ENCODE measurements at regions not wholly inside any gene's neighbourhood (a gene's known extent, or its start where the extent isn't known, plus 50 kb on each side); places are given as distances from the start of the nearest gene placed in this dataset.

DNA sequence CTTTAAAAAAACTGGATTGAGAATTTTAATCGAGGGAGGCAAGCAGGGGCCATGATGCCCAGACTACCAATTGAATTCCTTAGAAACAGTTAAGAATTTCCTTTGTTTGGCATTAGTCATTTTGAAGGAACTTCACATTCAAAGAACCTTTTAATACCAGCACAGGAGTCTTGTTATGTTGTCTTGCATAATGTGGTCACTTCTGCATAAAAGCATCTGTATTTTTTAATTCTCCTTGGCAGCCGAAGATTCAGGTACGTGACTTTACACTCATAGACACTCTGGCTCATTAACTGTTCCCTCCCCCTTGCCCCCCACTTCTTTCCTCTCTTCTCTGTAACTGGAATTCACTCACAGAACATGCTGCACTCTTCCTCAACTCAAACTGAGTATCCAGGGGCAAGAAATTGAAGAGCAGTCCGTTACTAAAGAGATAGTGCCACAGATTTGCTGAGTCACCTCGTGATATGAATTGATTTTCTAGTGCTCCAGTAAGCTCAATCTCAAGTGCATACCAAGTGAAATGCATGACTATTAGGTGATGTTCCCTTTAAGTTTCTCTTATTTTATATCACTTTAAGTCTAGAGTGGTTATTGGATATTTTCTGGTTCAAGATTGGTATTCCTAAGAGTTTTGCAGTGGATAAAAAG is 572.2 kb upstream of the SOX9 start (continued):
- TF ChIP-seq RAD21 (IDR thresholded peaks at IDR 0.05): no peak
- TF ChIP-seq NR2F2 (IDR thresholded peaks at IDR 0.05): no peak
- TF ChIP-seq FOXA2 (IDR thresholded peaks at IDR 0.05): no peak

DNA sequence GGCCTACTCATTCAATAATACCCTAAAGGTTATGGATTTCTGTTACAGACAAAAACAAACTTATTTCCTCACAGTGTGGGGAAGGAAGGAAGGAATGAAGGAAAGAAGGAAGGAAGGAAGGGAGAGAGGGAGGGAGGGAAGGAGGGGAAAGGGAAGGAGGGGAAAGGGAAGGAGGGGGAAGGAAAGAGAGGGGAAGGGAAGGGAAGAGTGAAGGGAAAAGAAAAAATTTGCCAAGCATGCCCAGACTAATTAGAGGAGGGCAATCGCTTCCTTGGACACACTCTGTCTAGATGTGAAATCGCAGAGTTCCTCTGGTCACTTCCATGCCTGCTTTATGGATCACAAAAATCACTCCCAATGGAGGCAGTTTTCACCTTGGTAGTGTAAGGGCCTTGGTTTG is 570.1 kb upstream of the SOX9 start:
- H3K9me3 ChIP-seq (ENCODE audit: control insufficient read depth in 4 of 4, low read length in 3 of 4): no peaks in the 10 kb centered on the region
- TF ChIP-seq, protein P1, sequence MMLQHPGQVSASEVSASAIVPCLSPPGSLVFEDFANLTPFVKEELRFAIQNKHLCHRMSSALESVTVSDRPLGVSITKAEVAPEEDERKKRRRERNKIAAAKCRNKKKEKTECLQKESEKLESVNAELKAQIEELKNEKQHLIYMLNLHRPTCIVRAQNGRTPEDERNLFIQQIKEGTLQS (IDR thresholded peaks at IDR 0.05): no peak
- no peak for TF ChIP-seq HNF4A (conservative IDR thresholded peaks at IDR 0.05)
- TF ChIP-seq FOXA2 (IDR thresholded peaks at IDR 0.05): no peak
- TF ChIP-seq RXRA (IDR thresholded peaks at IDR 0.05): no peak
- TF ChIP-seq, protein P2, sequence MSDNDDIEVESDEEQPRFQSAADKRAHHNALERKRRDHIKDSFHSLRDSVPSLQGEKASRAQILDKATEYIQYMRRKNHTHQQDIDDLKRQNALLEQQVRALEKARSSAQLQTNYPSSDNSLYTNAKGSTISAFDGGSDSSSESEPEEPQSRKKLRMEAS (IDR thresholded peaks at IDR 0.05): no peak
- no peak for TF ChIP-seq RAD21 (IDR thresholded peaks at IDR 0.05)
- TF ChIP-seq, protein P3, sequence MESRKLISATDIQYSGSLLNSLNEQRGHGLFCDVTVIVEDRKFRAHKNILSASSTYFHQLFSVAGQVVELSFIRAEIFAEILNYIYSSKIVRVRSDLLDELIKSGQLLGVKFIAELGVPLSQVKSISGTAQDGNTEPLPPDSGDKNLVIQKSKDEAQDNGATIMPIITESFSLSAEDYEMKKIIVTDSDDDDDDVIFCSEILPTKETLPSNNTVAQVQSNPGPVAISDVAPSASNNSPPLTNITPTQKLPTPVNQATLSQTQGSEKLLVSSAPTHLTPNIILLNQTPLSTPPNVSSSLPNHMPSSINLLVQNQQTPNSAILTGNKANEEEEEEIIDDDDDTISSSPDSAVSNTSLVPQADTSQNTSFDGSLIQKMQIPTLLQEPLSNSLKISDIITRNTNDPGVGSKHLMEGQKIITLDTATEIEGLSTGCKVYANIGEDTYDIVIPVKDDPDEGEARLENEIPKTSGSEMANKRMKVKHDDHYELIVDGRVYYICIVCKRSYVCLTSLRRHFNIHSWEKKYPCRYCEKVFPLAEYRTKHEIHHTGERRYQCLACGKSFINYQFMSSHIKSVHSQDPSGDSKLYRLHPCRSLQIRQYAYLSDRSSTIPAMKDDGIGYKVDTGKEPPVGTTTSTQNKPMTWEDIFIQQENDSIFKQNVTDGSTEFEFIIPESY (IDR thresholded peaks at IDR 0.05): no peak
- TF ChIP-seq YY1 (IDR thresholded peaks at IDR 0.05): no peak
- no peak for TF ChIP-seq NR2F2 (IDR thresholded peaks at IDR 0.05)
- TF ChIP-seq GABPA (IDR thresholded peaks at IDR 0.05 in 1 of 2, conservative IDR thresholded peaks at IDR 0.05 in 1 of 2): no peak
- TF ChIP-seq JUND (IDR thresholded peaks at IDR 0.05): no peak
- no peak for TF ChIP-seq EGR1 (IDR thresholded peaks at IDR 0.05; ENCODE audit: low read depth in 2 of 2)
- TF ChIP-seq, protein P4, sequence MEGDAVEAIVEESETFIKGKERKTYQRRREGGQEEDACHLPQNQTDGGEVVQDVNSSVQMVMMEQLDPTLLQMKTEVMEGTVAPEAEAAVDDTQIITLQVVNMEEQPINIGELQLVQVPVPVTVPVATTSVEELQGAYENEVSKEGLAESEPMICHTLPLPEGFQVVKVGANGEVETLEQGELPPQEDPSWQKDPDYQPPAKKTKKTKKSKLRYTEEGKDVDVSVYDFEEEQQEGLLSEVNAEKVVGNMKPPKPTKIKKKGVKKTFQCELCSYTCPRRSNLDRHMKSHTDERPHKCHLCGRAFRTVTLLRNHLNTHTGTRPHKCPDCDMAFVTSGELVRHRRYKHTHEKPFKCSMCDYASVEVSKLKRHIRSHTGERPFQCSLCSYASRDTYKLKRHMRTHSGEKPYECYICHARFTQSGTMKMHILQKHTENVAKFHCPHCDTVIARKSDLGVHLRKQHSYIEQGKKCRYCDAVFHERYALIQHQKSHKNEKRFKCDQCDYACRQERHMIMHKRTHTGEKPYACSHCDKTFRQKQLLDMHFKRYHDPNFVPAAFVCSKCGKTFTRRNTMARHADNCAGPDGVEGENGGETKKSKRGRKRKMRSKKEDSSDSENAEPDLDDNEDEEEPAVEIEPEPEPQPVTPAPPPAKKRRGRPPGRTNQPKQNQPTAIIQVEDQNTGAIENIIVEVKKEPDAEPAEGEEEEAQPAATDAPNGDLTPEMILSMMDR (IDR thresholded peaks at IDR 0.05; ENCODE audit: low read depth, low read length, missing input control): no peak
- TF ChIP-seq, protein P5, sequence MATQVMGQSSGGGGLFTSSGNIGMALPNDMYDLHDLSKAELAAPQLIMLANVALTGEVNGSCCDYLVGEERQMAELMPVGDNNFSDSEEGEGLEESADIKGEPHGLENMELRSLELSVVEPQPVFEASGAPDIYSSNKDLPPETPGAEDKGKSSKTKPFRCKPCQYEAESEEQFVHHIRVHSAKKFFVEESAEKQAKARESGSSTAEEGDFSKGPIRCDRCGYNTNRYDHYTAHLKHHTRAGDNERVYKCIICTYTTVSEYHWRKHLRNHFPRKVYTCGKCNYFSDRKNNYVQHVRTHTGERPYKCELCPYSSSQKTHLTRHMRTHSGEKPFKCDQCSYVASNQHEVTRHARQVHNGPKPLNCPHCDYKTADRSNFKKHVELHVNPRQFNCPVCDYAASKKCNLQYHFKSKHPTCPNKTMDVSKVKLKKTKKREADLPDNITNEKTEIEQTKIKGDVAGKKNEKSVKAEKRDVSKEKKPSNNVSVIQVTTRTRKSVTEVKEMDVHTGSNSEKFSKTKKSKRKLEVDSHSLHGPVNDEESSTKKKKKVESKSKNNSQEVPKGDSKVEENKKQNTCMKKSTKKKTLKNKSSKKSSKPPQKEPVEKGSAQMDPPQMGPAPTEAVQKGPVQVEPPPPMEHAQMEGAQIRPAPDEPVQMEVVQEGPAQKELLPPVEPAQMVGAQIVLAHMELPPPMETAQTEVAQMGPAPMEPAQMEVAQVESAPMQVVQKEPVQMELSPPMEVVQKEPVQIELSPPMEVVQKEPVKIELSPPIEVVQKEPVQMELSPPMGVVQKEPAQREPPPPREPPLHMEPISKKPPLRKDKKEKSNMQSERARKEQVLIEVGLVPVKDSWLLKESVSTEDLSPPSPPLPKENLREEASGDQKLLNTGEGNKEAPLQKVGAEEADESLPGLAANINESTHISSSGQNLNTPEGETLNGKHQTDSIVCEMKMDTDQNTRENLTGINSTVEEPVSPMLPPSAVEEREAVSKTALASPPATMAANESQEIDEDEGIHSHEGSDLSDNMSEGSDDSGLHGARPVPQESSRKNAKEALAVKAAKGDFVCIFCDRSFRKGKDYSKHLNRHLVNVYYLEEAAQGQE (IDR thresholded peaks at IDR 0.05): no peak
- TF ChIP-seq SP1 (IDR thresholded peaks at IDR 0.05): no peak
- no peak for TF ChIP-seq HNF4G (IDR thresholded peaks at IDR 0.05)
- no peak for TF ChIP-seq TAF1 (conservative IDR thresholded peaks at IDR 0.05)
- no peak for TF ChIP-seq FOXA1 (IDR thresholded peaks at IDR 0.05)
- 91% methylated on average over 2 of the region's 2 CpGs for WGBS
- H3K36me3 ChIP-seq (ENCODE audit: control insufficient read depth in 4 of 4, insufficient read depth in 3 of 4, low read depth in 1 of 4, low read length in 3 of 4): no peaks in the 10 kb centered on the region
- DNase-seq (ENCODE audit: low spot score): no peak
- no peaks in the 10 kb centered on the region for H3K4me1 ChIP-seq (ENCODE audit: control insufficient read depth in 4 of 4, insufficient read depth in 4 of 4, low read length in 3 of 4)
- H3K9ac ChIP-seq (ENCODE audit: low read depth in 1 of 2, low read length in 2 of 2): no peak overlapping the region
- H3K27ac ChIP-seq (ENCODE audit: low read depth in 1 of 2, low read length in 2 of 2): no peak overlapping the region
- H3K4me3 ChIP-seq (ENCODE audit: low read depth in 1 of 3, low read length in 3 of 3): no peak overlapping the region
- H3K27me3 ChIP-seq (ENCODE audit: control insufficient read depth in 4 of 4, insufficient read depth in 4 of 4, low read length in 3 of 4): no peaks in the 10 kb centered on the region

All from liver (tissue), 8 donors.